Glutamatergic neuron (in vitro differentiated cells): ENCODE measurements at regions not wholly inside any gene's neighbourhood (a gene's known extent, or its start where the extent isn't known, plus 50 kb on each side); places are given as distances from the start of the nearest gene placed in this dataset.

ENCODE experiments used
- DNase-seq: peaks from one replicate; pipeline ENCODE4 v3.0.0; 2022
- H3K27ac Mint-ChIP-seq: one replicate; pipeline ENCODE4 v1.8.0; 2020; ENCODE audit warnings: mild to moderate bottlenecking, mixed read lengths, inconsistent platforms; ENCODE audit not compliant: unreplicated experiment
- H3K27me3 Mint-ChIP-seq: one replicate; pipeline ENCODE4 v1.8.0; 2020; ENCODE audit warnings: mild to moderate bottlenecking, moderate library complexity, mixed read lengths, inconsistent platforms; ENCODE audit not compliant: unreplicated experiment
- H3K36me3 Mint-ChIP-seq: one replicate; pipeline ENCODE4 v1.8.0; 2020; ENCODE audit warnings: mild to moderate bottlenecking, mixed read lengths, inconsistent platforms; ENCODE audit not compliant: unreplicated experiment
- H3K4me1 Mint-ChIP-seq: one replicate; pipeline ENCODE4 v1.8.0; 2020; ENCODE audit warnings: mild to moderate bottlenecking, low read depth, mixed read lengths, inconsistent platforms; ENCODE audit not compliant: unreplicated experiment
- H3K4me3 Mint-ChIP-seq: one replicate; pipeline ENCODE4 v1.8.0; 2020; ENCODE audit warnings: mild to moderate bottlenecking, mixed read lengths, inconsistent platforms; ENCODE audit not compliant: unreplicated experiment
- H3K9me3 Mint-ChIP-seq: one replicate; pipeline ENCODE4 v1.8.0; 2020; ENCODE audit warnings: mild to moderate bottlenecking, moderate library complexity, mixed read lengths, inconsistent platforms; ENCODE audit not compliant: unreplicated experiment
- TF ChIP-seq, protein P1 (sequence below): fragments of 200-600 bp; sonication (generic); IDR thresholded peaks from one replicate; pipeline ENCODE4 v1.5.0; 2021; ENCODE audit not compliant: partially characterized antibody, unreplicated experiment

GRCh38 chr11:32273931-32274330 is 161.4 kb downstream of the WT1 start:
- H3K27me3 Mint-ChIP-seq = peaks cover 5% of the 10 kb centered on the region
- no peaks in the 10 kb centered on the region for H3K36me3 Mint-ChIP-seq

DNA sequence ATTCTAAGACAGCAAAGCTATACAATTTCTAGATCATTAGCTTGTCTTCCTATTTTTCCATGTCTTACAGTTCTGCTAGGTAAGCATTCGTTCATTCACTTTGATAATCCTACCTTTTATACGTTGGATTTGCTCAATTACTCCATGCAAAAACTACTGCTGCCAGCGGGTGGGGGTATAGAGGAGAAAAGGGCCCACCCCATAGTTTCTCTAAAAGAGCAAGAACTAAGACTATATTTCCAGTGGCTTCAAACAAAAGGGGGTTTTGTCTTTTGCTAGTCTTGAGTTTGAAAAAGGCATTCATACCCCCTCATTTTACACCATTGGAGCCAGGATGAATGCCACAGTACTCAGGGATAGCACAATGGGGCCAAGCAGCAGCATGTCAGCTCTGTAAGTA is 155.7 kb downstream of the WT1 start:
- TF ChIP-seq, protein P1, sequence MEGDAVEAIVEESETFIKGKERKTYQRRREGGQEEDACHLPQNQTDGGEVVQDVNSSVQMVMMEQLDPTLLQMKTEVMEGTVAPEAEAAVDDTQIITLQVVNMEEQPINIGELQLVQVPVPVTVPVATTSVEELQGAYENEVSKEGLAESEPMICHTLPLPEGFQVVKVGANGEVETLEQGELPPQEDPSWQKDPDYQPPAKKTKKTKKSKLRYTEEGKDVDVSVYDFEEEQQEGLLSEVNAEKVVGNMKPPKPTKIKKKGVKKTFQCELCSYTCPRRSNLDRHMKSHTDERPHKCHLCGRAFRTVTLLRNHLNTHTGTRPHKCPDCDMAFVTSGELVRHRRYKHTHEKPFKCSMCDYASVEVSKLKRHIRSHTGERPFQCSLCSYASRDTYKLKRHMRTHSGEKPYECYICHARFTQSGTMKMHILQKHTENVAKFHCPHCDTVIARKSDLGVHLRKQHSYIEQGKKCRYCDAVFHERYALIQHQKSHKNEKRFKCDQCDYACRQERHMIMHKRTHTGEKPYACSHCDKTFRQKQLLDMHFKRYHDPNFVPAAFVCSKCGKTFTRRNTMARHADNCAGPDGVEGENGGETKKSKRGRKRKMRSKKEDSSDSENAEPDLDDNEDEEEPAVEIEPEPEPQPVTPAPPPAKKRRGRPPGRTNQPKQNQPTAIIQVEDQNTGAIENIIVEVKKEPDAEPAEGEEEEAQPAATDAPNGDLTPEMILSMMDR = no peak
- Mint-ChIP-seq H3K27me3 (no peaks in the 10 kb centered on the region), H3K9me3 (peaks cover 3% of the 10 kb centered on the region), H3K4me3 (no peak overlapping the region), H3K27ac (no peak overlapping the region), H3K4me1 (peaks cover 6% of the 10 kb centered on the region), H3K36me3 (no peaks in the 10 kb centered on the region)
- peak; percentile 31 for DNase-seq

More at GRCh38 chr11:32273931-32274330, 161.4 kb downstream of the WT1 start:
- Mint-ChIP-seq H3K4me3 (peak overlapping the region; percentile 31), H3K9me3 (peaks cover 6% of the 10 kb centered on the region), H3K27ac (peak overlapping the region; percentile 45), H3K4me1 (peaks cover 17% of the 10 kb centered on the region)
- TF ChIP-seq, protein P1 = no peak
- DNase-seq = peak; percentile 65

DNA sequence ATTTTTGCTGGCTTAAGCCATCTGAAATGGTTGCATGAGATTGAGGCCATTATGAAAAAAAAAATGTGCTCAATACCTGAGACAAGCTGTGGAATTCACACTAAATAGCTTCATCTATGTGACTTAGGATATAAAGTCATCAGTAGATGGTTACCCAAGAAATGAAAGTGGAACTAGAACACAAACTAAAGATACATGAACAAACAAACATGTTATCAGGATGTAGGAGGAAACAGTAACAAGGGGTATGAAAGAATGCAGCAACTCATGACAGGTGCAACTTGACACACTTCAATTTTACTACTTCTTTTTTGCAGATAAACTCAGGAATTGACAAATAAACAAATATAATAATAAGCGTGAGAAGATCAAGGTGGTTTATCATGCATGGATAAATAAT is 155.0 kb downstream of the WT1 start:
- H3K4me1 Mint-ChIP-seq = no peaks in the 10 kb centered on the region
- H3K27ac Mint-ChIP-seq = no peak overlapping the region
- H3K4me3 Mint-ChIP-seq = no peak overlapping the region
- TF ChIP-seq, protein P1 = no peak
- H3K9me3 Mint-ChIP-seq = peaks cover 3% of the 10 kb centered on the region
- no peaks in the 10 kb centered on the region for H3K27me3 Mint-ChIP-seq
- no peak for DNase-seq
- H3K36me3 Mint-ChIP-seq = no peaks in the 10 kb centered on the region

- H3K27ac Mint-ChIP-seq = no peak overlapping the region
- peaks cover 3% of the 10 kb centered on the region for H3K4me1 Mint-ChIP-seq
- peaks cover 3% of the 10 kb centered on the region for H3K9me3 Mint-ChIP-seq
- no peaks in the 10 kb centered on the region for H3K27me3 Mint-ChIP-seq
- DNase-seq = no peak
- TF ChIP-seq, protein P1 = no peak
- no peak overlapping the region for H3K4me3 Mint-ChIP-seq
- H3K36me3 Mint-ChIP-seq = no peaks in the 10 kb centered on the region
Observed at GRCh38 chr11:32288276-32288675, 147.1 kb downstream of the WT1 start.

- Mint-ChIP-seq H3K27ac (no peak overlapping the region), H3K9me3 (no peaks in the 10 kb centered on the region), H3K36me3 (no peaks in the 10 kb centered on the region), H3K4me1 (peaks cover 3% of the 10 kb centered on the region), H3K27me3 (no peaks in the 10 kb centered on the region), H3K4me3 (no peak overlapping the region)
- DNase-seq = no peak
- TF ChIP-seq, protein P1 = no peak
Observed at GRCh38 chr11:32289701-32290100, 145.6 kb downstream of the WT1 start.
